ENCODE measurements at regions not wholly inside any gene's neighbourhood (a gene's known extent, or its start where the extent isn't known, plus 50 kb on each side); places are given as distances from the start of the nearest gene placed in this dataset.

DNA sequence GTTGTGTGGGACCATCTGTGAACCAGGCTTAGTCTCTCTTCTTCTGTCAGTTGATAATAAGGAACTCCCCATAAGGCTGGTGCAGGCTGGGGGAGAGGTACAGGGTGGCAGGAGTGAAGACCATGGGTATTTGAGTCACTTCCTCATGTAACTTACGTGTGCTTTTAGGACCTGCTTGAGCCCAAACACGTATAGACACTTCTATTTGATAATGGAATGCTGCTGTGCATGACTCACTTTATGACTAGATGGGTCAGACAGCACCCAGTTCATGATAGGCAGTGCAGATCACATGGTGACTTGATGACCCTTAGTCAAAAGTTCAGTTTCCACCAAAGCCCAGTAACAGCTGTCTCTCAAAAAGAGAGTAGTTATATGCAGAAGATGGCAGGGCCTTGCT, 490.9 kb downstream of the ZBBX start:
- ATAC-seq (ENCODE audit: low read depth), result no peak
- no peaks in the 10 kb centered on the region for H3K27me3 ChIP-seq (ENCODE audit: control insufficient read depth, insufficient read depth, low read length)
- WGBS, 2 experiments (ENCODE audit: extremely low coverage in 2 of 2, insufficient read length in 1 of 2), result 100% methylated on average over 1 of the region's 2 CpGs; no CpG with 5 or more reads in 1 of the 2 experiments
- no peak overlapping the region for H4K91ac ChIP-seq (ENCODE audit: insufficient read depth, low read depth, low read length)
- H2AFZ ChIP-seq (replicated peaks; ENCODE audit: low read length, poor library complexity), result no peak overlapping the region
- no peak overlapping the region for H2AK9ac ChIP-seq (replicated peaks; ENCODE audit: low read depth, low read length, poor library complexity)
- H3K4me2 ChIP-seq (ENCODE audit: low read depth, low read length), result no peak overlapping the region
- no peak overlapping the region for H3K27ac ChIP-seq (ENCODE audit: insufficient read depth, low read length)
- no peak overlapping the region for H3K23ac ChIP-seq (ENCODE audit: low read depth, low read length)
- CTCF ChIA-PET, result no interaction called here
- H3K56ac ChIP-seq (ENCODE audit: extremely low read depth, insufficient read depth, low read length), result no peak overlapping the region
- no peak overlapping the region for H2BK5ac ChIP-seq (ENCODE audit: low read depth, low read length, poor library complexity, severe bottlenecking)
- H3K9ac ChIP-seq (ENCODE audit: low read depth, low read length), result no peak overlapping the region
- no peaks in the 10 kb centered on the region for H3K9me1 ChIP-seq (ENCODE audit: insufficient read depth, low read length)
- no peak overlapping the region for H3K4ac ChIP-seq (ENCODE audit: low read depth, low read length)
- H3K79me1 ChIP-seq (ENCODE audit: low read depth in 1 of 2, low read length in 2 of 2), result no peaks in the 10 kb centered on the region
- H2BK120ac ChIP-seq (ENCODE audit: low read depth, low read length), result no peak overlapping the region
- H2BK20ac ChIP-seq (ENCODE audit: low read depth, low read length), result no peak overlapping the region
- in situ Hi-C loops (cut with MboI; ENCODE audit: low sequenced_read_pairs) (no loop called here), intact Hi-C loops (cut with micrococcal nuclease) (no loop called here), dilution Hi-C loops (cut with HindIII; ENCODE audit: low sequenced_read_pairs, unreplicated experiment) (no loop called here)
- no TSS peak for BruUV-seq (replicated peaks)
- no peak overlapping the region for H3K18ac ChIP-seq (ENCODE audit: low read depth, low read length)
- no peak overlapping the region for H4K8ac ChIP-seq (ENCODE audit: low read depth in 2 of 2, low read length in 2 of 2)
- no peak overlapping the region for H3K4me3 ChIP-seq (ENCODE audit: insufficient read depth, low read depth, low read length)
- peaks cover 6% of the 10 kb centered on the region for H3K9me3 ChIP-seq (ENCODE audit: control insufficient read depth, insufficient read depth, low read length)
- DNase-seq, result no peak
- TF ChIP-seq, protein P1, sequence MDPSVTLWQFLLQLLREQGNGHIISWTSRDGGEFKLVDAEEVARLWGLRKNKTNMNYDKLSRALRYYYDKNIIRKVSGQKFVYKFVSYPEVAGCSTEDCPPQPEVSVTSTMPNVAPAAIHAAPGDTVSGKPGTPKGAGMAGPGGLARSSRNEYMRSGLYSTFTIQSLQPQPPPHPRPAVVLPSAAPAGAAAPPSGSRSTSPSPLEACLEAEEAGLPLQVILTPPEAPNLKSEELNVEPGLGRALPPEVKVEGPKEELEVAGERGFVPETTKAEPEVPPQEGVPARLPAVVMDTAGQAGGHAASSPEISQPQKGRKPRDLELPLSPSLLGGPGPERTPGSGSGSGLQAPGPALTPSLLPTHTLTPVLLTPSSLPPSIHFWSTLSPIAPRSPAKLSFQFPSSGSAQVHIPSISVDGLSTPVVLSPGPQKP (IDR thresholded peaks at IDR 0.05; ENCODE audit: borderline replicate concordance, low read depth, low read length), result no peak
- TF ChIP-seq RFX5 (IDR thresholded peaks at IDR 0.05; ENCODE audit: low read depth, low read length), result no peak
- no peak for TF ChIP-seq BHLHE40 (IDR thresholded peaks at IDR 0.05; ENCODE audit: low read depth, low read length)
- TF ChIP-seq RCOR1 (IDR thresholded peaks at IDR 0.05; ENCODE audit: insufficient replicate concordance, low read length), result no peak
- no peak for TF ChIP-seq CEBPB (IDR thresholded peaks at IDR 0.05; ENCODE audit: low read depth, low read length)
- no peak for TF ChIP-seq RAD21 (IDR thresholded peaks at IDR 0.05; ENCODE audit: low read length)
- TF ChIP-seq, protein P2, sequence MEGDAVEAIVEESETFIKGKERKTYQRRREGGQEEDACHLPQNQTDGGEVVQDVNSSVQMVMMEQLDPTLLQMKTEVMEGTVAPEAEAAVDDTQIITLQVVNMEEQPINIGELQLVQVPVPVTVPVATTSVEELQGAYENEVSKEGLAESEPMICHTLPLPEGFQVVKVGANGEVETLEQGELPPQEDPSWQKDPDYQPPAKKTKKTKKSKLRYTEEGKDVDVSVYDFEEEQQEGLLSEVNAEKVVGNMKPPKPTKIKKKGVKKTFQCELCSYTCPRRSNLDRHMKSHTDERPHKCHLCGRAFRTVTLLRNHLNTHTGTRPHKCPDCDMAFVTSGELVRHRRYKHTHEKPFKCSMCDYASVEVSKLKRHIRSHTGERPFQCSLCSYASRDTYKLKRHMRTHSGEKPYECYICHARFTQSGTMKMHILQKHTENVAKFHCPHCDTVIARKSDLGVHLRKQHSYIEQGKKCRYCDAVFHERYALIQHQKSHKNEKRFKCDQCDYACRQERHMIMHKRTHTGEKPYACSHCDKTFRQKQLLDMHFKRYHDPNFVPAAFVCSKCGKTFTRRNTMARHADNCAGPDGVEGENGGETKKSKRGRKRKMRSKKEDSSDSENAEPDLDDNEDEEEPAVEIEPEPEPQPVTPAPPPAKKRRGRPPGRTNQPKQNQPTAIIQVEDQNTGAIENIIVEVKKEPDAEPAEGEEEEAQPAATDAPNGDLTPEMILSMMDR (conservative IDR thresholded peaks at IDR 0.05; ENCODE audit: low read depth, low read length), result no peak
- TF ChIP-seq FOS (IDR thresholded peaks at IDR 0.05; ENCODE audit: low read depth, low read length), result no peak
- TF ChIP-seq MAFK (IDR thresholded peaks at IDR 0.05; ENCODE audit: low read depth, low read length), result no peak
- no peak for TF ChIP-seq CHD1 (IDR thresholded peaks at IDR 0.05; ENCODE audit: low read depth, low read length)
- no peak for TF ChIP-seq USF2 (IDR thresholded peaks at IDR 0.05; ENCODE audit: low read depth, low read length)
- no peak for TF ChIP-seq NFE2L2 (IDR thresholded peaks at IDR 0.05; ENCODE audit: low read depth, low read length)
- TF ChIP-seq MAZ (IDR thresholded peaks at IDR 0.05; ENCODE audit: borderline replicate concordance, low read depth, low read length), result no peak
- POLR2A ChIA-PET (ENCODE audit: unreplicated experiment), result no interaction called here
- H4K20me1 ChIP-seq (ENCODE audit: insufficient read depth, low read length), result no peaks in the 10 kb centered on the region
- no peak overlapping the region for H2AK5ac ChIP-seq (ENCODE audit: low read depth, low read length)
- no peaks in the 10 kb centered on the region for H3K4me1 ChIP-seq (ENCODE audit: control insufficient read depth, insufficient read depth, low read length)
- H3K36me3 ChIP-seq (ENCODE audit: control insufficient read depth, insufficient read depth, low read length), result no peaks in the 10 kb centered on the region
- H4K5ac ChIP-seq (ENCODE audit: low read depth, low read length), result no peak overlapping the region
- no peak overlapping the region for H3K14ac ChIP-seq (replicated peaks; ENCODE audit: low read depth, low read length)
- no peak overlapping the region for H2BK15ac ChIP-seq (ENCODE audit: low read depth, low read length)

All from IMR-90 (cell line).